ENCODE measurements at regions not wholly inside any gene's neighbourhood (a gene's known extent, or its start where the extent isn't known, plus 50 kb on each side); places are given as distances from the start of the nearest gene placed in this dataset.

DNA sequence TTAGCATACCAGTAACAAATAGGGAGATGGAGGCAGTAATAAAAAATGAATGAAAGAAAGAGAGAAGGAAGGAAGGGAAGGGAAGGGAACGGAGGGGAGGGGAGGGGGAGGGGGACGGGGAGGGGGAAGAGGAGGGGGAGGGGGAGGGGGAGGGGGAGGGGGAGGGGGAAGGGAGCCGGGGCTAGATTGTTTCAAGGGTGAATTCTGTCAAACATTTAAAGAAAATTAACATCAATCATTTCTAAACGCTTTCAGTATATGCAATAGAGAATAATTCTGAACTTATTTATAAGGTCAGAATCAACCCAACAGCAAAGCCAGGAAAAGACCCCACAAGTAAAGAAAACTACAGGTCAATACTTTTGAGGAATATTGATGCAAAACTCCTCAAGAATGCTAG lies 858.8 kb upstream of the GYPC start (continued):
- no peak for TF ChIP-seq ZNF462 (CRISPR knock-in tag; IDR thresholded peaks at IDR 0.05)
- TF ChIP-seq CTCF (conservative IDR thresholded peaks at IDR 0.05; ENCODE audit: low read depth in 2 of 2), result no peak
- TF ChIP-seq STAT1 (IDR thresholded peaks at IDR 0.05; ENCODE audit: unreplicated experiment), result no peak
- TF ChIP-seq JUNB (IDR thresholded peaks at IDR 0.05; ENCODE audit: unreplicated experiment), result no peak
- TF ChIP-seq CREB1 (CRISPR knock-in tag; IDR thresholded peaks at IDR 0.05; ENCODE audit: low read depth), result no peak
- no peak for TF ChIP-seq EZH2 (IDR thresholded peaks at IDR 0.05; ENCODE audit: low read depth, unreplicated experiment)
- TF ChIP-seq, protein P1, sequence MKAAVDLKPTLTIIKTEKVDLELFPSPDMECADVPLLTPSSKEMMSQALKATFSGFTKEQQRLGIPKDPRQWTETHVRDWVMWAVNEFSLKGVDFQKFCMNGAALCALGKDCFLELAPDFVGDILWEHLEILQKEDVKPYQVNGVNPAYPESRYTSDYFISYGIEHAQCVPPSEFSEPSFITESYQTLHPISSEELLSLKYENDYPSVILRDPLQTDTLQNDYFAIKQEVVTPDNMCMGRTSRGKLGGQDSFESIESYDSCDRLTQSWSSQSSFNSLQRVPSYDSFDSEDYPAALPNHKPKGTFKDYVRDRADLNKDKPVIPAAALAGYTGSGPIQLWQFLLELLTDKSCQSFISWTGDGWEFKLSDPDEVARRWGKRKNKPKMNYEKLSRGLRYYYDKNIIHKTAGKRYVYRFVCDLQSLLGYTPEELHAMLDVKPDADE (IDR thresholded peaks at IDR 0.05), result no peak
- no peak for TF ChIP-seq EZH2phosphoT487 (IDR thresholded peaks at IDR 0.05; ENCODE audit: unreplicated experiment)
- TF ChIP-seq POLR2AphosphoS5 (IDR thresholded peaks at IDR 0.05; ENCODE audit: low read depth), result no peak
- TF ChIP-seq ZNF331 (CRISPR knock-in tag; IDR thresholded peaks at IDR 0.05; ENCODE audit: low read depth), result no peak
- TF ChIP-seq NANOG (IDR thresholded peaks at IDR 0.05; ENCODE audit: borderline replicate concordance), result no peak
